Tibial nerve (tissue), 4 donors: ENCODE measurements at regions not wholly inside any gene's neighbourhood (a gene's known extent, or its start where the extent isn't known, plus 50 kb on each side); places are given as distances from the start of the nearest gene placed in this dataset.

Experiments
- EP300 ChIP-seq, 2 donors: sonication (generic); formaldehyde crosslinking; IDR thresholded peaks; one replicate each; pipeline ENCODE4 v1.6.1; 2017; ENCODE audit warnings: antibody characterized with exemption in 2 of 2, mild to moderate bottlenecking in 1 of 2
- POLR2A ChIP-seq, 2 donors: fragments of 450-650 bp; IDR thresholded peaks; one replicate each; pipeline ENCODE4 v1.6.1; 2017; ENCODE audit warnings: antibody characterized with exemption in 2 of 2, mild to moderate bottlenecking in 2 of 2, moderate library complexity in 2 of 2
- TF ChIP-seq, protein P1 (sequence below), 5 experiments: fragments of 200-600 bp in 3 of 5; fragments of 450-650 bp in 2 of 5; sonication (generic) in 3 of 5; IDR thresholded peaks; one replicate each; pipeline ENCODE4 v1.5.1; 2016 to 2019; ENCODE audit warnings: antibody characterized with exemption in 5 of 5, mild to moderate bottlenecking in 3 of 5, moderate library complexity in 2 of 5

DNA sequence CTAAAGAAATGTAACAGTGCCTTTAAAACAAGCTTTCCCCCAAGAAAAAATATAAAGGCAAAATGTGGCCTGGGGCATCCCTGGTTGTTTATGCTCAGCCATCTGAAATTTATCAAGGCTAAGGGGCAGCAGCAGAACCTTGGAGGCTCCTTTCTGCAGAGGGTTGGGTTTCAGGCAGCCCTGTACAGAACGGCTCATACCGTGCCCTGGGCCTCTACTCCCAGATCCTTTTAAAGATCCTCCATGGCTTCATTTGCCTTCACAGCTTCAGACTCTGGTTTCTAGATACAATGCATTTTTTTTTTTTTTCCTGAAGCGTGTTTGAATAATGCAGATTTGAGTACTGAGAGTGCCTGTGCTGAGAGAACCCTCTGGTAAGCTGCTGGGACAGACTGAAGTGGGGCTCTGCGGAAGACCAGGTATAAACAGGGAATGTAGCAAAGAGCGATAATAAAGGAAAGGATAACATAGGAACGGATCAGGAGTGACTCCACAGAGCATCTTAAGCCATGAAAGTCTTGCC lies 172.7 kb downstream of the DIRAS2 start:
- TF ChIP-seq POLR2A (IDR thresholded peaks at IDR 0.05) (no peak), EP300 (IDR thresholded peaks at IDR 0.05) (no peak)
- TF ChIP-seq, protein P1, sequence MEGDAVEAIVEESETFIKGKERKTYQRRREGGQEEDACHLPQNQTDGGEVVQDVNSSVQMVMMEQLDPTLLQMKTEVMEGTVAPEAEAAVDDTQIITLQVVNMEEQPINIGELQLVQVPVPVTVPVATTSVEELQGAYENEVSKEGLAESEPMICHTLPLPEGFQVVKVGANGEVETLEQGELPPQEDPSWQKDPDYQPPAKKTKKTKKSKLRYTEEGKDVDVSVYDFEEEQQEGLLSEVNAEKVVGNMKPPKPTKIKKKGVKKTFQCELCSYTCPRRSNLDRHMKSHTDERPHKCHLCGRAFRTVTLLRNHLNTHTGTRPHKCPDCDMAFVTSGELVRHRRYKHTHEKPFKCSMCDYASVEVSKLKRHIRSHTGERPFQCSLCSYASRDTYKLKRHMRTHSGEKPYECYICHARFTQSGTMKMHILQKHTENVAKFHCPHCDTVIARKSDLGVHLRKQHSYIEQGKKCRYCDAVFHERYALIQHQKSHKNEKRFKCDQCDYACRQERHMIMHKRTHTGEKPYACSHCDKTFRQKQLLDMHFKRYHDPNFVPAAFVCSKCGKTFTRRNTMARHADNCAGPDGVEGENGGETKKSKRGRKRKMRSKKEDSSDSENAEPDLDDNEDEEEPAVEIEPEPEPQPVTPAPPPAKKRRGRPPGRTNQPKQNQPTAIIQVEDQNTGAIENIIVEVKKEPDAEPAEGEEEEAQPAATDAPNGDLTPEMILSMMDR (IDR thresholded peaks at IDR 0.05), result no peak
